Activated CD4-positive, alpha-beta T cell treated with anti-CD3 and anti-CD28 coated beads for 24 hours (primary cell): ENCODE measurements at regions not wholly inside any gene's neighbourhood (a gene's known extent, or its start where the extent isn't known, plus 50 kb on each side); places are given as distances from the start of the nearest gene placed in this dataset.
"Not testable (repeated sequence)": the region's sequence is repeated elsewhere in the genome, so short reads cannot be mapped to it uniquely, and the experiment has no call there.

Experiments used
- DNase-seq, 2 donors: peaks; one replicate each; pipeline ENCODE4 v3.0.0-alpha.2; 2020; ENCODE audit warnings: low read depth in 2 of 2

DNA sequence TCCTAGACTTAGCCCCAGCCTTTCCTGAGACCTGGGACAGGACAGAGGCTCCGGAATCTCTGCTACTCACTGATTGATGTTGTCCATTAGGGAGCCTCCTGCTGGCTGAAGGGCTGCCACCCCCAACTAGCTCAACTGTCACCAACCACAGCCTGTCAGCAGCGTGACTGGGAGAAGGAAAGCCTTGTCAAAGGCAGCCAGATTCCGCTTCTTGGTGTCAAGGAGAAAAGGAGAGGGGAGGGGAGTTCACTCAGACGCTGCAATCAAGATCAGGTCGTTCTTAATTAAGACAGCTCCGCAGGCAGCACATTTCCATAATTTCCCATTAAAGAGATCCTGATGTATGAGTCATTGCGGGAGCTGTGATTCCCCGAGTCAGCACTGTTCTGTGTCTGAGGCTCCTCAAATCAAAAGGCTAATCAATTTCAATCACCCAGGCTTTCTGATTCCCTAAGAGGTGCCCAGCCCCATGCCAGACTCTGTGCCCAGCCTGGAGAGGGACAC is 152.8 kb upstream of the ZBED5 start:
- DNase-seq, result no peak

DNA sequence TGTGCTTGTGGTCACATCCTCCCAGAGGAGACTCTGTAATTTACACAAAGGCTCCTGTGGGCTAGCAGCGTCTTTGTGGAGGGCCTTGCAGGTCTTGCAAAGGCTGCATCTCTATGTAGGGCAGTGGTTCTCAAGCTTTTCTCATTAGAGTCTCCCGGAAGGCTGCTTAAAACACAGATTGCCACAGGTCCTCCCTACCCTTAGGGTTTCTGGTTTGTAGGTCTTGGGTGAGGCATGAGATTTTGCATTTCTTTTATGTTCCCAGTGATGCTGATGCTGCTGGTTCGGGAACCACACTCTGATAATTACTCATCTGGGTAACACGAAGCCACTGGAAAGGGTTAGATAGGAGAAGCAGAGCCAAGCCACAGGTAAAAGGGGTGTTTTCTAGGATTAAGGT is 151.3 kb upstream of the ZBED5 start:
- DNase-seq, result no peak

DNA sequence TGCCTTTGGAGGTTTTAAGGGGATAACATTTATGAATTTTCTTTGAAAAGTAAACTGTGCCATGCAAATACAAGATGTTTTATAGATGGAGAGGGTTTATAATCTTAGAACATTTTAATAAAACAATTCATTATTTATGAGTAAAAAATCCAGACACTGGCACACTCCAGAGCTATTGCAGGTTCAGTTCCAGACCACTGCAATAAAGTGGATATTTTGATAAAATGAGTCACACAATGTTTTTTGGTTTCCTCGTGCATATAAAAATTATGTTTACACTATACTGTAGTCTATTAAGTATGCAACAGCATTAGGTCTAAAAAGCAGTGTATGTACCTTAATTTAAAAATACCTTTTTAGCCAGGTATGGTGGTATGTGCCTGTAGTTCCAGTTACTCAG is 146.2 kb upstream of the ZBED5 start:
- no peak for DNase-seq

DNA sequence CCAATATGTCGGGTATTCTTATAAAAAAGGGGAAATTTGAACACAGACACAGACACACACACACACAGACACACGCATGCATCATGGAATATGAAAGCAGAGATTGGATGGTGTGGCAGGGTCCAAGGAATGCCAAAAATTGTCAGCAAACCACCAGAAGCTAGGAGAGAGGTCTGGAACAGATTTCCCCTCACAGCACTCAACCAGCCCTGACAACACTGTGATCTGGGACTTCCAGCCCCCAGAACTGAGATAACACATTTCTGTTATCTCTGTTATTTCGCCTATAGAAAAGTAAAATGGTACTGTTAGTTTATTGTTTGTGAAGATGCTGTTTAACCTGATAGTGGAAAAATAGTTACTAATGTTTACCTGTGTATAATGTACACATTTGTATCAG is 145.4 kb upstream of the ZBED5 start:
- DNase-seq, result no peak

DNA sequence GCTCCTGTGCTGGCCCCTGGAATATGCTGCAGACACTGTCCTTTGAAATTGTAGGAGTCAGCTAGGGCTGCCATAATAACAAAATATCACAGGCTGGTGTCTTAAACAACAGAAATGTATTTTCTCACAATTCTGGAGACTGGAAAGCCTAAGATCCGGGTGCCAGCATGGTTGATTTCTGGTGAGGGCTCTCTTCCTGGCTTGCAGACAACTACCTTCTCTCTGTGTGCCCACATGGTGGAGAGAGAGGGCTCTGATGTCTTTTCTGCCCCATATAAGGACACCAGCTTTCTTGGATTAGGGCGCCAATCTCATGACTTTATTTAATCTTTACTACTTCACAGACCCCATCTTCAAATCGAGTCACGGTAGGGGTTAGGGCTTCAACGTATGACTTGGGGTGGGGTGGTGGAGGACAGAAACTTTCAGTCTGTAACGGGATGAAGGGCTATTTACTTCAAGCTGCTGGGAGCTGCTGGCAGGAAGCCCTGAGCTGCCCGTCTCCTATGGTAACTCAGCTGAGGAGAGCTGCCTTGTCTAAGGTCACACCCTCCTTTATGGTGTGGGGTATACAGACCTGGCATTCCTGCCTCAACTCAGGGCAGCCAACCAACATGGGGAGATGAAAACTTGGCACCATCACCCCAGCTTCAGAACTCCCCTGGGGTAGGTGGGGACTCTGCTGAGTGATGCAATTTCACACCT is 142.9 kb upstream of the ZBED5 start:
- DNase-seq, result no peak

DNA sequence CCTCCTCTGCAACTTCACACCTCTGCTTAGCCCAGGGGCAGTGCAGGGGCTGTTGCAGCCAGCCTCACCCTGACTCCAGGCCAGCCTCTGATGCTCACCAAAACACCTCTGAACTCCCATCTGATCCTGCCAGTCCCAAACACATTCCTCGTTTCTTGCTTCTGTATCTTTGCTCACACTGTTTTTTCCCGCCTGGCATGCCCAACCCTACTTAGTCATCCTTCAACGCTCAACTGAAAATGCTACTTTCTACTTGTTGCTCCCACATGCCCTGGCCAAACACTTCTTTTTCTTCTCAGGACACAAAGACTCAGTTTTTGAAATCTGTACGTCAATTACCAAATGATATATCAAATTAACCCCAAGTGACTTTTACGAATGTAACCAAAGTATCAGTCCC is 140.8 kb upstream of the ZBED5 start:
- no peak for DNase-seq

DNA sequence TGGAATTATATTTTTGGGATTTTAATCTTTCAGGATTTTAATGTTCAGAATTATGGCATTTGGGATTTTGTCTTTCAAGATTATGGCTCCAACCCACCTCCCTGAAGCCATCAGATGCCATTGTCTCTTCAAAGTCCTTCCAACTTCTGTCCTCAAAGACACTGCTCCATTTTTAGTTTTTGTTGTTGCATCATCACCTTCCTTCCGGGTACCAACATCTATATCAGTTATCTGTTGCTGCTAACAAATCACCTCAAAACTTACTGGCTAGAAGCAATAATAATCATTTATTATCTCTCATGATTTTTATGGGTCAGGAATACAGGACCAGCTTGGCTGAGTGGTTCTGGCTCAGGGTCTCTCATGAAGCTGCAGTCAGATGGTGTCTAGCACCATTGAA is 138.8 kb upstream of the ZBED5 start:
- DNase-seq, result no peak

DNA sequence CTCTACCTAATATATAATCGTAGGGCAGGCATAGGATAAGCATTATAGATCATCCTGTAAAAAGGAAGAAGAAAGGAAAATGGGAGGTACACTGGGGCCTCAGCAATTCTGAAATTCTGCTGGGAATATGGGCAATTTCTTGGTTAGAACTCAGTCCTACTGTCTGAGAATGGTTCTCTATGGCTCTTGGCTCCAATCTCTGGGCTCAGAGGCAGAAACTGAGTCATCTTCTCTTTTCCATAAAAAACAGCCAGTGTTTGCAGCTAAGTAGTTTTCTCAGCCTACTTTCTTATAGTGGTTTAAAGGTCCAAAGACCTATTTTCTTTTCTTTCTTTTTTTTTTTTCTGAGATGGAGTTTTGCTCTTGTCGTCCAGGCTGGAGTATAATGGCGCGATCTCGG is 135.8 kb upstream of the ZBED5 start:
- DNase-seq, result no peak

DNA sequence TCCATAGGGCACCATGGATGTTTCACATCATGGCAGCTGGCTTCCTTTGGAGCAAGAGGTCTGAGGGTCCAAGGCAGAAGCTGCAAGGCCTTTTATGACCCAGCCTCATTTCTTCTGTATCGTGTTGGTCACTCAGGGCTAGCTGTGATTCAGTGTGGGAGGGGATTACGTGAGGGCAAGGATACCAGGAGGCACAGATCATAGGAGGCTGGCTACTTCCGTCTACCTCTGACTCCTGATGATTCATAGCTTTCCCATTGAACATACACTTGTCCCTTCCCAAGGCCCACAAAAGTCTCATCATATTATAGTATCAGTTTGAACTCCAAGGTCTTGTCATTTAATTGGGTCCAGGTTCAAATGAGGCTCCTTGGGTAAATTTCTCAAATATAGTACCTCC is 135.3 kb upstream of the ZBED5 start:
- no peak for DNase-seq

DNA sequence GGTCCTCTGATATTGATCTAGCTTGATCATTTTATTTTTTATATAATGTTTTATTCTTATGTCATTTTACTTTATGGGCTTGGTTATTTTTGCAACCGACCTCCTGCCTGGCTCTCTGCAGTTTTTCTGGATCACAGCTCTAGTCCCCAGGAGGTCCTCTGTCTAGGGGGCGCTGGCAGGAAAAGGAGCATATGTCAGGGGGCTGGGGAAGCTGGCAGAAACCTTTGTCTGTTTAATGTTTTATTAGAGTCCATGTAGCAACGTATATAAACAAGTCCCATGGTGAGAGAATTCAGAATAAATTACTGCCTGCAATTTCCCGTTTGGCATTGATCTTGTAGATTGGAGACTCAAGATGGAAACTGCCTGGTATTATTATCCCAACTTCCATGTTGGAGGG is 133.5 kb upstream of the ZBED5 start:
- DNase-seq, result no peak

DNA sequence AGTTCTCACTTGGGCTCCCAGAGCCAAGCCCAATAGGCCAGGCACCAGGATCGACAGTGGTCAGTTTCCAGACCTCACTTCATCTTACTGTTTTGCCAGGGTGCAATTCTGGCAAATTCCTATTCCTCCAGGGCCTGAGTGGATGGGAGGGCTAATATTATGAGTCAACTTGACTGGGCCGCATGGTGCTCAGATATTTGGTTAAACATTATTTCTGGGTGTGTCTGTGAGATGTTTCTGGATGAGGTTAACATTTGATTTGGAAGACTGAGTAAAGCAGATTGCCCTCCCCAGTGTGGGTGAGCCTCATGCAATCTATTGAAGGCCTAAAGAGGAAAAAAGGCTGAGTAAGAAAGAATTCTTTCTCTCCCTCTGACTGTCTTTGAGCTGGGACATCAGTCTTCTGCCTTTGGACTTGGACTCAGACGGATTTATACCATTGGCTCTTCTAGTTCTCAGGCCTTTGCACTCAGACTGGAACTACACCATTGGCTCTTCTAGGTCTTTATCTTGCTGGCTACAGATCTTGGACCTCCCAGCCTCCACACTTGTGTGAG is 132.9 kb upstream of the ZBED5 start:
- no peak for DNase-seq

DNA sequence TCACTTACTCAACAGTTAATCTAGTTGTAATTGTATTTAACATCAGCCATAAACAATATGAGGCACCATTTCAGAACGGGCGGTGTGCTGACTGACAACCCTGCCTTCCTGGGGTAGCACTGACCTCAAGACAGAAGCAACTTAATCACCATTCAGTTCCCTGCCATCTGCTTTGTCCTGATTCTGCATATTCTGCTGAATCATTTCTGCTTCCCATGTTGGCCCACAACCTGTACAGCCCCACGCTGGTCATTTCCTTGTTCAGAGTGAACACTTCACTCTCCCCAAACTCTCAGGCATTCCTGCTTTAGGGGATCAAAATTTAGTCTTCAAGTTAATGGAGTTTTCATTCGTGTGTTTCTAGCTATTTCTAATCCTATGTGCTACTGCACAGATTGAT is 132.3 kb upstream of the ZBED5 start:
- no peak for DNase-seq

DNA sequence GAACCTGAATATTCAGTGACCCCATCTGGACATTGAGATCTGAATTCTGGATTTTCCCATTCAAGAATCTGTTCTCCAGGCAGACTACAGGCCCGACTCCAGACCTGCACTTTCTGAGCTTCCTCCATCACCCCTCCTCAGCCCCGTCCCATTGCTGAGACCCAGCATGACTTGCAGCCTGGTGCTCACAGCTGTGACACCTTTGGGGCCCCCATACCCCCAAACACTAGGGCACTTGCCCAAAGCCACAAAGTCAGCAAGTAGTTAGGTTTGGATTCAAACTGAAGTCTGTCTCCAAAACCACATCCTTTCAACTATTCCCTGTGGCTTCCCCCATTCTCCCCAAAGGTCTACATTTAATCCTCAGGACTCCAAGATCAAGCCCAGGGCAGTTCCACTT is 128.2 kb upstream of the ZBED5 start:
- no peak for DNase-seq

DNA sequence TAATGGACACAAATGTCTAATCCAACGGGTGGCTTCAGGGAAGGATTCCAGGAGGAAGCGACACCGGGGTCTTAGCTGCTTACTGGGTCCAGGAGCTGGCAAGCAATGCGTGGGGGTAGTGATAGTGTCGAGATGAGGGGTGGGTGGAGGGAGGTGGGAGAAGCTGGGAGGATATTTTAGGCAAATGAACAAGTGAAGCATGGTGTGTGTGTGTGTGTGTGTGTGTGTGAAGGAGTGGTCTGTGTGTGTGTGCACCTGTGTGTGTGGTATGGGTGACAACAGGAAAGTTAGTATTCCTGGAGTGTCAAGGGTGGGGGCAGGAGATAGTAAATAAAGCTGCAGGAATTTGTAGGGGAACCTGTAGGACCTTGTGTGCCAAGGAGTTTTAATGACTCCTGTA is 126.9 kb upstream of the ZBED5 start:
- no peak for DNase-seq

DNA sequence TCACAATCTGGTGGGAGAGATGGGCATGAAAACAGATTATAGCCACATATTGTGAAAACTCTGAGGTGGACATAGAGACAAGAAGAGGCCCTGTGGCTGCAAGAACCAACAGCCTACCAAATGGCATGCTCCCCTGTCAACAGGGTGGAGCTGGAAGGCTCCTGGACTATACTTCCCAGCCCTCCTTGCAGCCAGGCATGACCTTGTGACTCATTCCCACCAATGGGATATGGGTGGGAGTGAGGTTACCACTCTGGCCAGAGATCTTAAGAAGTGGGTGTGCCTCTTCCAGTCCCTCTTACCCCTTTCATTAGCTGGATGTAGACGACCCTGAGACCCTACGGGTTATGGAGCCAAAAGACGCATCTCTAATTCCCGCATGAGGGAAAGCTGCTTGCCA is 126.4 kb upstream of the ZBED5 start:
- no peak for DNase-seq

DNA sequence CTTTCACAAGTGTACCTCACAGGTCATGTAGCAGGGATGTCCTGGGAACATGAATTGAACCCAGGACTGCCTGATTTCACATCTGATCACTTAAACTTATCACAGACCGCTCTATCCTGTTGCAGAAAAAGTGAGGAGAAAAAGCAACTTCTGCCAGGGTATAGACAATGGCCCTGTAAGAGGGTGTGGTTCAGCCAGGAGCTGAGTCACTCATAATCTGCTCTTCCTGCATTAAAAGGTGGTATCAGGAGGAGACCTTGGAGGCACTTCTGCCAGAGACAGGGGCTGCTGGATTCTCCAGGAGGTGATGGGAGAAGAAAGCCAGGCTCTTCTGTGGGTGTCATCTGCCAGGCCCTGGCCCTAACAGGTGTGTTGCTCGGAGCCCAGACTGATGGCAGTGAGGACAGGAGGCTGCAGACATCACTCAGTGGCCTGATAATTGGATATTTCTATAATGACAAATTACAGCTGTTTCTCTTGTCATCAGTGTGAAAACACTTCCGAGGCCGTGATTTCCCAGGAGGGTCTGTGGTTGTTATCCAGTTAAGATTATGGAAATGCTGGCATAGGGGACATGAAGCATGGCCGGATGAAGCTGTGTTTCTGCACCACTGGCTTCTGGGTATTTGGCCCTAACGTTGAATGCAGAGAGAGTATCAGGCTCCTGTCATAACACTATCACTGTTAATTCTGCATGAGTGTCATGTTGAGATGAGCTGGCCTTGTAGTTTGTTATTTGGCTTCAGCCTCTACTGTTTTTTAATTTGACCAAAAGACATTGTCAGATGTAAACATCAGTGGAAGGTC is 125.1 kb upstream of the ZBED5 start:
- DNase-seq, result no peak

DNA sequence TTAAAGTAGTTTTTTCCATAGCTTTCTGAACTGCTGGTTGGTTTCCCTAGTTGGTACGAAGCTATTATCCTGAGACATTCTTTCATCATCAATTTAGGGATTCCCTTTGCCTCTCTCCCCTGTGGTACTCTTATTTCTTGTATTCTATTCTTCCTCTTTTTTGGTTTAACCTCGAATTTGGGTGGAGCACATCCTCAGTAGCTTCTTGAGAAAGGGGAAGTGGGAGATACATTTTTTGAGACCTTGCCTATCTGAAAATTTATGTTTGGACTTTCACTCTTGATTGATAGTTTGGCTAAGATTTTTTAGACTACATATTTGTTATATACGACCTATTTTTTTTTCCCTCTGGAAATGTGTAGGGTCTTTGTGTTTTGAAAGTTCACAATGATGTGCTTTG is 121.7 kb upstream of the ZBED5 start:
- no peak for DNase-seq

DNA sequence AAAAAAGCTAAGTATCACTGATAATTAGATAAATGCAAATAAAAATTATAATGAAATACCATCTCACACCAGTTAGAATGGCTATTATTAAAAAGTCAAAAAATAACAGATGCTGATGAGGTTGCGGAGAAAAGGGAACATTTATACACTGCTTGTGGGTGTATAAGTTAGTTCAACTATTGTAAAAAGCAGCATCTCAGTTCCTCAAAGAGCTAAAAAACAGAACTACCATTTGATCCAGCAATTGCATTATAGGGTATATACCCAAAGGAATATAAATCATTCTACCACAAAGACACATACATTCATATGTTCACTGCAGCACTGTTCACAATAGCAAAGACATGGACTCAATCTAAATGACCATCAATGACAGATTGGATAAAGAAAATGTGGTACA is 120.3 kb upstream of the ZBED5 start:
- no peak for DNase-seq

DNA sequence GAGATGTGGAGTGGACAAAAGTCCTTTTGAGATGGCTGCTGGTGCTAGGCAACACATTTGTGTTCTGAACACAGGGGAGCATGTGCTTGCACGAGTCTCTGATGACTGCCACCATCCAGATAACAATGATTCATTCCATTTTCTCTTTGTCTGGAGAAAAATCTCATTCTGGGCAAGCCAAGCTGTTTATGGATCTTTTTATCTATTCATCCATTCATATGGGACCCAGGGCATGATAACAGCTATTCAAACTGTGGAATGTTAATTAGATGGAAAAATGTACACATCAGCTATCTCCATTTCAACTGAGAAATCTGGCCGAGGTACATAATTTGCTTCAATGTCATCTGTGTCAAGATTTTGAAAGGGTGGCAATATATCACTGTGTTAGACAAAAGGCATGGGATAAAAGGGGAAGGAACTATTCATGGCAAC is 117.5 kb upstream of the ZBED5 start:
- DNase-seq, result no peak

DNA sequence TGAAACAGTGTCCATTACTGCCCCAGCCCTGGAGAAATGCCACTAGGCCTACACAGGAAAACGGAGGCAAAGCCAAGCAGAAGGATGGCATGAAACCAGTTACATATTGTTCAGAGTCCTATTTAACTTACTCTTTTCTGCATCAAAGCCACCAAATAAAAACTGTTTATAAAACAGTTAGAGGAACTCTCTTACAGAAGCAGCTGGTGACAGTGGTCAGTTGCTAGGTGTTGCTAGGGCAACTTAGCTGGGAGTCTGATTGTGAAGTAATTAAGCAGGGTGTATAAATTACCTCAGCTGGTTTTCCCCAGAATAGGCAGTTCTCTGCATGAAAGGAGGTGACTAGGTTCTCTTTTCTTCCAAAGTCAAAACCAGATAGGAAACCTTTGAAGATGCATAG is 115.6 kb upstream of the ZBED5 start:
- DNase-seq, result no peak

DNA sequence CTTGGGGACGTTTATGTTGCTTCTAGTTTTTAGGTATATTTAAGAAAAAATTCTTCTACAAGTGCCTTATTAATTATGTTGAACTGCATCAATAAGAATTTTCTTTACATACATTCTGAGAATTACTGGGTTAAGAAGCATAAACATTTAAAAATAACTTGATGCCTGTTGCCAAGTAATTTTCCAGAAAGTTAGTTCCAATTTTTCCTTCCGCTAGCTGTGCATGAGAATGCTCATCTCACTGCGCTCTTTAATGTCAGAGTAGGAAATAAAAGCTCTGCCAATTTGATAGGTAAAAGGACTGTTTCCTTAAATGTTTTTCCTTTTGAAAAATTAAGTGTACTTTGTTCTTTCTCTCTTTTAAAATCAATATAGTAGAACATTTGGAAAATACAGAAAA is 113.1 kb upstream of the ZBED5 start:
- no peak for DNase-seq

DNA sequence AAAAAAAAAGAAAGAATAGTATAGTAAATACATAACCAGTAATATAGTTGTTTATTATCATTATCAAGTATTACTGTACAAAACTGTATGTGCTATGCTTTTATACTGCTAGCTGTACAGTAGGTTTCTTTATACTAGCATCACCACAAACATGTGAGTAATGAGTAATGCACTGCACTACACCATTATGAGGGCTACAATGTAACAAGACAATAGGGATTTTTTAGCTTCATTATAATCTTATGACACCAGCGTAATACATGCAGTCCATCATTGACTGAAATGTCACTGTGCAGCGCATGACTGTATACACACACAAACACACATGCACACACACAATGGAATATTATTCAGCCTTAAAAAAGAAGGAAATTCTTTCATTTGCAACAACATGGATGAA is 111.5 kb upstream of the ZBED5 start:
- DNase-seq, result no peak

DNA sequence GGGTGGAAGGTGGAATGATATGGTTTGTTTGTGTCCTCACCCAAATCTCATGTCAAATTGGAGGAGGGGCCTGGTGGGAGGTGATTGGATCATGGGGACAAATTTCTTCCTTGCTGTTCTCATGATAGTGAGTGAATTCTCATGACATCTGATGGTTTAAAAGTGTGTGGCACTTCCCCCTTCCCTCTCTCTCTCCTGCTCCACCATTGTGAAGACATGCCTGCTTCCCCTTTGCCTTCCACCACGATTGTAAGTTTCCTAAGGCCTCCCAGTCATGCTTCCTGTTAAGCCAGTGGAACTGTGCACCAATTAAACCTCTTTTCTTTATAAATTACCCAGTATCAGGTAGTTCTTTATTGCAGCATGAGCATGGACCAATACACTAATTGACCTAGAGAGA is 99.0 kb upstream of the ZBED5 start:
- not testable (repeated sequence) for DNase-seq
